Endothelial cell of umbilical vein (primary cell): ENCODE measurements at regions not wholly inside any gene's neighbourhood (a gene's known extent, or its start where the extent isn't known, plus 50 kb on each side); places are given as distances from the start of the nearest gene placed in this dataset.

Experiments used
- CTCF ChIP-seq, 2 donors: IDR thresholded peaks; 1 replicate in 1 of 2; 2 replicates in 1 of 2; pipeline ENCODE4 v1.5.1; 2011; ENCODE audit warnings: low read length in 2 of 2, mild to moderate bottlenecking in 2 of 2, moderate library complexity in 2 of 2, control low read depth in 1 of 2, inconsistent platforms in 1 of 2, low read depth in 1 of 2; ENCODE audit not compliant: insufficient read depth in 1 of 2; ENCODE audit errors: extremely low read depth in 1 of 2
- EZH2 ChIP-seq: IDR thresholded peaks from 2 replicates; pipeline ENCODE4 v1.6.1; 2012; ENCODE audit warnings: borderline replicate concordance, low read depth, mild to moderate bottlenecking, moderate library complexity, low read length, inconsistent platforms; ENCODE audit not compliant: severe bottlenecking
- GATA2 ChIP-seq: IDR thresholded peaks from 2 replicates; pipeline ENCODE4 v1.7.0; 2011; ENCODE audit warnings: low read depth, mild to moderate bottlenecking, moderate library complexity, mixed read lengths, low read length; ENCODE audit not compliant: insufficient read length, insufficient read depth
- MYC ChIP-seq: IDR thresholded peaks from one replicate; pipeline ENCODE4 v1.6.1; 2011; ENCODE audit warnings: mild to moderate bottlenecking, low read depth, low read length
- POLR2A ChIP-seq: IDR thresholded peaks from 2 replicates; pipeline ENCODE4 v1.6.1; 2012; ENCODE audit warnings: low read depth, mild to moderate bottlenecking, control low read depth, low read length
- POLR2AphosphoS5 ChIP-seq: IDR thresholded peaks from 2 replicates; pipeline ENCODE4 v1.6.1; 2012; ENCODE audit warnings: low read depth, mild to moderate bottlenecking, control low read depth, low read length, moderate library complexity; ENCODE audit not compliant: insufficient read depth
- TF ChIP-seq, protein P1 (sequence below): IDR thresholded peaks from 2 replicates; pipeline ENCODE4 v1.6.1; 2011; ENCODE audit not compliant: insufficient read depth, insufficient read length

- no peak for TF ChIP-seq CTCF (IDR thresholded peaks at IDR 0.05; ENCODE audit: extremely low read depth in 1 of 2, insufficient read depth in 1 of 2, low read depth in 1 of 2, low read length in 2 of 2)
- no peak for TF ChIP-seq POLR2A
- TF ChIP-seq POLR2AphosphoS5: no peak
- no peak for TF ChIP-seq GATA2
- TF ChIP-seq EZH2: no peak
- TF ChIP-seq, protein P1, sequence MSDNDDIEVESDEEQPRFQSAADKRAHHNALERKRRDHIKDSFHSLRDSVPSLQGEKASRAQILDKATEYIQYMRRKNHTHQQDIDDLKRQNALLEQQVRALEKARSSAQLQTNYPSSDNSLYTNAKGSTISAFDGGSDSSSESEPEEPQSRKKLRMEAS: no peak
- TF ChIP-seq MYC: no peak
Observed at GRCh38 chr9:24073666-24074065, 247.6 kb upstream of the ELAVL2 start.
